NOMO-1 treated with dmso at 0.1 percent for 144 hours (cell line): ENCODE measurements at regions not wholly inside any gene's neighbourhood (a gene's known extent, or its start where the extent isn't known, plus 50 kb on each side); places are given as distances from the start of the nearest gene placed in this dataset.

Experiments used
- DNase-seq: peaks from one replicate; lab custom pipeline; 2025; ENCODE audit not compliant: unreplicated experiment; lab: John Stamatoyannopoulos, UW

GRCh38 chr20:24718277-24718676, 230.8 kb upstream of the CST7 start:
- DNase-seq, result no peak

DNA sequence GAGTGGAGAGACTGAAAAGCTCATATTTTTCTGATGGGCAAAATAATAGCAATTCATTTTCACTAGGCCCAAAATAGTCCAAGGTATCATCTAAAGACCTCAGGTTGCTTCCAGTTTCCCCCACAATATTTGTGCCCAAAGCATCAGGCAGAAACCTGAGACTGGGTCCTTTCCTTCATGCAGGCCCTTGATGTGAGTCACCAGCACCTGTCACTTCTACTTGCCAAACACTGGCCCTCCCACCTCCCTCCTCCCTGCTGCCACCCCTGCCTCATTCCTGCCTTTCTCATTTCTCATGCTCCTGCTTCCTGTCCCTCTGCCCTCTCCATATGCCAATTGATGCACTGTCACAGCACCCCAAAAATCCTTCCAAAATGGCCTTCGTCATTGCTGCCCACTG, 230.4 kb upstream of the CST7 start:
- DNase-seq, result no peak

- no peak for DNase-seq
Observed at GRCh38 chr20:24720957-24721356, 228.1 kb upstream of the CST7 start.

- DNase-seq, result no peak
Observed at GRCh38 chr20:24721891-24722568, 227.0 kb upstream of the CST7 start.

DNA sequence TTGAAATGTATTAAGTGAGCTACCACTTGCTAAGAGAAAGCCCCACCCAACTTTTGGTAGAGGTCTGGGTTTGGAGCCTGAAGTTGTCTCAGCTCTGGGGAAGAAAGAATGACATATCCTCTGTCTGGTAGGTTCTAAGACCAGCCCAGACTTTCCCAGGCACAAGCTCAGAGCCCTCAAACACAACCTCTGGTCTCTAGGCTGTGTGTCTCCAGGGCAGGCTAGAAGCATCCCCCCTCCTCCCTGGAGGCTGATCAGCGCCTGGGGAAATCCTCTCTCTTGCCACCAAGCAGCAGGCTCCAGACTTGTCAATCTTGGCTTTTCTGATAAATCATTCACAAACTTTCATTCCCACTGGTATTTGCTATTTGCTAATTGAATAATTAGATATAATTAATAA, 226.5 kb upstream of the CST7 start:
- no peak for DNase-seq

- no peak for DNase-seq
Observed at GRCh38 chr20:24723186-24723585, 225.9 kb upstream of the CST7 start.

DNA sequence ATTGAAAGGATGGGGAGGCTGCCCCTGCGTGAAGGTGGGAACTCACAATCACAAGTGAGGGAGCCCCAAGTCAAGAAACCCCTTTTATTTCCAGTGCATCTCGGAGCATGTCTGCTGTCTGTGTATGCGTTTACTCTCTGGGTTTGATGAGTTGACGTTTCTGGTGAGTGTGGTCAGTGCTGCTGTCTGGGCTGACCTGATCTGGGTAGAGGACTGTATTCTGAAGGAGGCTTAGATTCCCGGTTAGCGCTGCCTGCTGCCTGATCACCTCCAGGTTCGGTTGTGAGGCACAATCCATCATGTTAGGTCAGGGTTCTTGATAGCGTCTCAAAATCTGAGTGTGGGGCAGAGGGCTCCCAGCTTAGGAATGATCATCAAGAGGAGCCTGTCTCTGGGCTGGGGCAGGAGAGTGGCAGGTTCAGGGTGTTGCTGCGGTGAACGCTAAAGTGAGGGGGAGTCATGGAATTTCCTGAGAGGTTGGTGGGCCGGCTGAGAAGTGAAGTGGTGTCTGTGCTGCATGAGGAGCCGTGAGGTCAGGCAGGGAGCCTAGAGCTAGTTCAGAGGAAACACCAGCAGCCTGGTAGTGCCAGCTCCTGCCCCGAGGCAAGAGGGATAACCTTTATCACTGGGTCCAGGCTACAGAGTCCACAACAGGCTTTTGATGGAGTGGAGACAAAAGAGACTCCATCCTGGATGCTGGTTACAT, 225.3 kb upstream of the CST7 start:
- DNase-seq, result no peak

DNA sequence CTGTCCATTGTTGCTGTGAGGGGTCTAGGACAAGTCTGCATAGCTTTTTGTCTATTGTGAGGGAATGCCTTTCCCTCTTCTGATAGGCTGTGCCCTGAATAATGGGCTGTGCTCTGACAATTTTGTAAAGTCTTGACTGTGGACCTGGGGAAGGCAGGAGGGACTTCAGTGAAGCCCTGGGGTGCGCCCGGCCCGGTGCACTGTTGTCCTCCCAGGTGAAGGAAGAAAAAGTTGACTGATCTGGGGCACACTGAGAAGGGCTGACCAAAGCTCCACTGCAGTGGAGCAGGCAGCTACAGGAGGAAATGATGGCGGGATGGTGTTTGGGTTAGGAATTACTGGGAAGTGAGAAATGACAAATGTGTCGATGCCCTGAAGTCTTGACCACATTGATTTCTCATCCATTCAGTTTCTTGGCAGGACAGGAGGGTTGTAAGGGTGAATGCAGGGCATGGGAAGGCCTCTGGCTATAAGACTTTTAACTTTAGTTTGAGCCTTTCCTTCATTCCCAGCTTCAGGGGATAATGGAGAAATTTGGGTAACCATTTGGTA, 224.0 kb upstream of the CST7 start:
- DNase-seq, result no peak

GRCh38 chr20:24727795-24728194, 221.3 kb upstream of the CST7 start:
- no peak for DNase-seq

- no peak for DNase-seq
Observed at GRCh38 chr20:24729896-24730605, 219.0 kb upstream of the CST7 start.

DNA sequence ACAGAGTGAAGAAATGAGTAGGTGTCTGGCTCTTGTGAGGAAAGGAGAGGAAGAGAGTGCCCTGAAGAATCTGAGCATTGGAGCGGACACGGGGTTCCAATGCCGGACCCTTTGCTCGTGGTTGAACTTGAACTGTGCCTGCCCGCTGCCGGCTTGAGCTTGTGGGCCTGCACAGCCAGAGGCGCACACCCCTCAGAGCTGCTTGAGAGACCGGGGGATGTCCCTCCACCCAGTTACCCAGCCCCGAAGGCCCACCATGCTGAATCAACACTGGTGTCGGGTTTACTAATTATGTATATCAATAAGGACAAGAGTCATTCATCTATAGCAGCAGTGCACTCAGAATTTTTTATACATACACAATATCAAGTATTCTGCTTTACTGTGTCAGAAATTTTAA, 218.3 kb upstream of the CST7 start:
- DNase-seq, result no peak

- DNase-seq, result no peak
Observed at GRCh38 chr20:24731312-24731711, 217.8 kb upstream of the CST7 start.

DNA sequence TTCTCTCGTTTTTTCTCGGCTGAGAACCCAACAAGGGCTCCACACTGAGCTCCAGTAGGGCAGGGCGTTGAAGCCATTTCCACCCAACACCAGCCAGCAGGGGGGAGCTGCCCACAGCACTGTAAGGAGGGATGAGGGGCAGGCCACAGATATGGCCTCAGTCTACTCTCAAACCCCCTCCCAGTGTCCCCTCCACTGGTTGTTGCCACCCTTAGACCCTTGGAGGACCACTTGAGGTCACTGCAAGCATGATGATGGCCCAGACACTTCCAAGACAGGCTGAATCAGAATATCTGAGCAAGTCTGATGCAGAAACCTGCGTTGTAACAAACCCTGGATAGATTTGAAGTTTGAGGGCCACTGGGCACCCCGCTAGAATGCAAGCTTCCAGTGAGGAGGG, 217.0 kb upstream of the CST7 start:
- no peak for DNase-seq

GRCh38 chr20:24732599-24732998, 216.5 kb upstream of the CST7 start:
- DNase-seq, result no peak

GRCh38 chr20:24733416-24733815, 215.7 kb upstream of the CST7 start:
- DNase-seq, result no peak

GRCh38 chr20:24734139-24734538, 214.9 kb upstream of the CST7 start:
- DNase-seq, result no peak

DNA sequence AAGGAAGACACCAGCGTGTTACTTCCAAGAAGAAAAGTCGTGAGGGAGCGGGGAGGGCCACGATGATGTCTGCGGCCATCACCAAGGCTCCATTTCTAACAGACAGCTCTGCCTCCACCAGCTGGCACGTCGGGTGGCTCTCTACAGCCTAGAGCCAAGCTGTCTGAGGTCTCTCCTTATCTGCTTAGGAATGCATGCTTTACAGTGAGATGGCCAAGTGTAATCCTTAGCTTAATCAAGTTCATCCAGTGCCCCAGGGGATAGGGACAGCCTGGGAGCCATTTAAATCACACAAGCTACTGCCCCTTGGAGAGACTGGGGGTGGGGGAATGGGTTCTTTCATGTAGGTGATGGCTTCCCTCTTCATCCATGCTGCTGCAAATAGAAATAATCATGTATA, 213.8 kb upstream of the CST7 start:
- DNase-seq, result no peak

DNA sequence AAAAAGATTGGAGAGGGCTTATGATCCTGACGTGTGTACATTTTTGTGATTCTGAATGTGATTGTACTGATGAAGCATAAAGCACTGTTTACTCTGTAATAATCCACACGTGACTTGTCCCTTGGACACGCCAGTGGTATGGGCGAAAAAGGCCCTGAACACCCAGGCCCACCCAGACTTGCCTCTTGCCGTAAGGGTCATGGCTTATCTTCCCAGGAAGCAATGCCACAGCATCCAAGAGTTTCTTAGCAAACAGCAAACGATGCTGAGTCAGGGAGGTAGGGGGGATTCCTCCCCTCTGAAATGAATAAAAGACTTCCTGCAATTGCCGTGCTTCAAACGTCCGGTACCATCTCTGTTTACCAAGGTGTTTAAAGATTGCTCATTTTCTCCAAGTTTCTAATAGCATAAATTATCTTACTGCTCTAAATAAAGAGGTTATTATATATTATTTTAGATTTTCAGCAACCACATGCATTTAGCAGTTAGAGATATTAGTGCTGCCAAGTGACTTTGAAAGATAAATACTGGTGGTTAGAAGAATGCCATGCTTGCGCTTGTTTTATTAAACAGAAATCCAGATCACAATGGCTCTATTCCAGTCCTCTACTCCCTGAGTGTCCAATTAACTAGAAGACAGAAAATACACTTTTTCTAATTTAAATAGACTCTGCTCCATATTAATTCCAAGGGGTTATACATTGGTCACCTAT, 212.8 kb upstream of the CST7 start:
- no peak for DNase-seq

DNA sequence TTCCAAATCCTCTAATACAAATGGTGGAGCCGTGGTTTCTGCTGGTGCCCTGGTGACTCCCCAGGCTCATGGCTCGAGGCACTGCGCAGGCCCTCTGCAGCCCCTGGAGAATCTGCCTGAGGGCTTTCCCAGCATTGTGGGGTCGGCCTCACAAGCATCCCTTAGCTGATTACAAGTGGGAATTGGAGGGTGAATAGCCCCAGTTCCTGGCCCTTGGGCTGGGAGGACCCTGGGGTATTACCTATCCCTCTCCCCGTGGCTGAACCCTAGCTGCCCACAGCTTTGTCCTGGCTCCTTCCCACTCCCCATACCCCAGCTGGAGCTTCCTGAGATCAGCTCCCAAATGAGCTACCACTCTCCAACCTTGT, 212.2 kb upstream of the CST7 start:
- no peak for DNase-seq

- no peak for DNase-seq
Observed at GRCh38 chr20:24737212-24737850, 211.7 kb upstream of the CST7 start.
